ENCODE measurements at regions not wholly inside any gene's neighbourhood (a gene's known extent, or its start where the extent isn't known, plus 50 kb on each side); places are given as distances from the start of the nearest gene placed in this dataset.

DNA sequence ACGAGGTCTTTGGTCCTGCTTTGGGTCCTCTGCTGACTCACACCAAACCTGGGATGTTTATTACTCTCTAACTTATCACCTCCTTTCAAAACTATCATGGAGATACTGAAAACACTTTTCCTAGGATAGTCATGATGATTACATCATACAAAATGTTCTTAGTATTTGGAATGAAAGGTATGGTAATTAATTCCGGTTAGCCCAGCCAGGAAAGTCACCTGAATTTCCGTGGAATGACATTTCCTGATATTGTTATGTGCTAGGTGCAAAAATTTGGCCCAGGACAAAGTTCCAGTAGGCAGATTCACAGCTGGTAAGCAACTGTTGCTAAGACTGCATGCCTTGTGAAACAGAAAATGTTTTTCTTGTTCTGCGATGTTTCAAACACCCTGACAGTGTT lies 203.4 kb downstream of the ZNF648 start:
- no peak for DNase-seq
